ENCODE measurements at regions not wholly inside any gene's neighbourhood (a gene's known extent, or its start where the extent isn't known, plus 50 kb on each side); places are given as distances from the start of the nearest gene placed in this dataset.
"Not testable (repeated sequence)": the region's sequence is repeated elsewhere in the genome, so short reads cannot be mapped to it uniquely, and the experiment has no call there.

- not testable (repeated sequence) for H3K27me3 ChIP-seq (ENCODE audit: low read depth, low read length); H3K4me3 ChIP-seq (ENCODE audit: low read depth in 1 of 2, low read length in 2 of 2); H3K36me3 ChIP-seq (ENCODE audit: control insufficient read depth in 1 of 2, insufficient read depth in 2 of 2, low read length in 2 of 2); H3K9me3 ChIP-seq (ENCODE audit: control insufficient read depth in 1 of 2, low read length in 2 of 2); H3K27ac ChIP-seq (ENCODE audit: low read length); H3K4me1 ChIP-seq (ENCODE audit: control insufficient read depth in 1 of 2, insufficient read depth in 2 of 2, low read length in 2 of 2)
These were observed 112.5 kb upstream of the WSB1 start for GRCh38 chr17:27181379-27181925.

GRCh38 chr17:27181935-27182334 is 112.0 kb upstream of the WSB1 start:
- Histone ChIP-seq H3K4me3 (ENCODE audit: low read depth in 1 of 2, low read length in 2 of 2) (no peak overlapping the region), H3K9me3 (ENCODE audit: control insufficient read depth in 1 of 2, low read length in 2 of 2) (peaks cover 0 to 2% of the 10 kb centered on the region in 2 donors), H3K36me3 (ENCODE audit: control insufficient read depth in 1 of 2, insufficient read depth in 2 of 2, low read length in 2 of 2) (no peaks in the 10 kb centered on the region), H3K27me3 (ENCODE audit: low read depth, low read length) (no peaks in the 10 kb centered on the region), H3K27ac (ENCODE audit: low read length) (no peak overlapping the region), H3K4me1 (ENCODE audit: control insufficient read depth in 1 of 2, insufficient read depth in 2 of 2, low read length in 2 of 2) (no peaks in the 10 kb centered on the region)

DNA sequence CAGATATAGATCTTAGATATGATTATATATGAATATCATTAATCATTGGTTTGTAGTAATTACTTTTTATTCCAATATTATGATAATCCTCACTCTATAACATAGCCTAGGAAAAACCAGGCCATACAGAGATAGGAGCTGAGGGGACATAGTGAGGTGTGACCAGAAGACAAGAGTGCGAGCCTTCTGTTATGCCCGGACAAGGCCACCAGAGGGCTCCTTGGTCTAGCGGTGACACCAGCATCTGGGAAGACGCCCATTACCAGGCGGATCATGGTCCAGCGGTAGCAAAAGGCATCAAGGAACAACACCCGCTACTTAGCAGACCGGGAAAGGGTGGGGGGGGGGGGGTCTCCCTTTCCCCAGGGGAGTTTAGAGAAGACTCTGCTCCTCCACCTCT is 96.4 kb upstream of the WSB1 start:
- H3K9me3 ChIP-seq (ENCODE audit: control insufficient read depth in 1 of 2, low read length in 2 of 2); H3K27ac ChIP-seq (ENCODE audit: low read length); H3K4me3 ChIP-seq (ENCODE audit: low read depth in 1 of 2, low read length in 2 of 2); H3K4me1 ChIP-seq (ENCODE audit: control insufficient read depth in 1 of 2, insufficient read depth in 2 of 2, low read length in 2 of 2); H3K27me3 ChIP-seq (ENCODE audit: low read depth, low read length); H3K36me3 ChIP-seq (ENCODE audit: control insufficient read depth in 1 of 2, insufficient read depth in 2 of 2, low read length in 2 of 2): not testable (repeated sequence)

- H3K4me3 ChIP-seq (ENCODE audit: low read depth in 1 of 2, low read length in 2 of 2) = no peak overlapping the region
These were observed 94.0 kb upstream of the WSB1 start for GRCh38 chr17:27199948-27200347.

GRCh38 chr17:27200476-27200875 is 93.4 kb upstream of the WSB1 start:
- Histone ChIP-seq H3K27me3 (ENCODE audit: low read depth, low read length) (no peaks in the 10 kb centered on the region), H3K27ac (ENCODE audit: low read length) (no peak overlapping the region), H3K4me3 (ENCODE audit: low read depth in 1 of 2, low read length in 2 of 2) (no peak overlapping the region), H3K36me3 (ENCODE audit: control insufficient read depth in 1 of 2, insufficient read depth in 2 of 2, low read length in 2 of 2) (no peaks in the 10 kb centered on the region), H3K9me3 (ENCODE audit: control insufficient read depth in 1 of 2, low read length in 2 of 2) (no peaks in the 10 kb centered on the region), H3K4me1 (ENCODE audit: control insufficient read depth in 1 of 2, insufficient read depth in 2 of 2, low read length in 2 of 2) (no peaks in the 10 kb centered on the region)

More at GRCh38 chr17:27199948-27200347, 94.0 kb upstream of the WSB1 start:
- H3K27me3 ChIP-seq (ENCODE audit: low read depth, low read length) = no peaks in the 10 kb centered on the region
- no peak overlapping the region for H3K27ac ChIP-seq (ENCODE audit: low read length)
- no peaks in the 10 kb centered on the region for H3K4me1 ChIP-seq (ENCODE audit: control insufficient read depth in 1 of 2, insufficient read depth in 2 of 2, low read length in 2 of 2)
- no peaks in the 10 kb centered on the region for H3K9me3 ChIP-seq (ENCODE audit: control insufficient read depth in 1 of 2, low read length in 2 of 2)
- no peaks in the 10 kb centered on the region for H3K36me3 ChIP-seq (ENCODE audit: control insufficient read depth in 1 of 2, insufficient read depth in 2 of 2, low read length in 2 of 2)

DNA sequence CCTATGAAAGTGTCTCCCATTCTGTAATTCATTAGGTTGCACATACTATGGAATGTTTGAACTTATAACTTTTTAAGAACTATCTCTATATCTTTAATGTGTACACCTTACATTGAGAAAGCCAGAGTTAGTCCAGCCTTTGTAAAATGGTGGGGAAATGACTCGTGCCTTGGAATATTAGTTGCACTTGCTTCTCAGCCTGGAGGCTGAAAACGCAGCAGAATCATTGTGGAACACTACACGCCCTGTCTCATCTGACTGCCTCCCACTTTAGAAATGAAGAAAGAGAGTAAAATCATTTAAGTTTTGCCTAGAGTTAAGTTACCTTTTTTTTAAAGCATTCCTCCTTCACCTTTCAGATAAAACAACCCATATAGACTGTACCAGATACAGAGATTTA is 90.7 kb upstream of the WSB1 start:
- no peaks in the 10 kb centered on the region for H3K36me3 ChIP-seq (ENCODE audit: control insufficient read depth in 1 of 2, insufficient read depth in 2 of 2, low read length in 2 of 2)
- no peaks in the 10 kb centered on the region for H3K27me3 ChIP-seq (ENCODE audit: low read depth, low read length)
- H3K4me1 ChIP-seq (ENCODE audit: control insufficient read depth in 1 of 2, insufficient read depth in 2 of 2, low read length in 2 of 2) = no peaks in the 10 kb centered on the region
- H3K9me3 ChIP-seq (ENCODE audit: control insufficient read depth in 1 of 2, low read length in 2 of 2) = no peaks in the 10 kb centered on the region
- no peak overlapping the region for H3K4me3 ChIP-seq (ENCODE audit: low read depth in 1 of 2, low read length in 2 of 2)
- H3K27ac ChIP-seq (ENCODE audit: low read length) = no peak overlapping the region

DNA sequence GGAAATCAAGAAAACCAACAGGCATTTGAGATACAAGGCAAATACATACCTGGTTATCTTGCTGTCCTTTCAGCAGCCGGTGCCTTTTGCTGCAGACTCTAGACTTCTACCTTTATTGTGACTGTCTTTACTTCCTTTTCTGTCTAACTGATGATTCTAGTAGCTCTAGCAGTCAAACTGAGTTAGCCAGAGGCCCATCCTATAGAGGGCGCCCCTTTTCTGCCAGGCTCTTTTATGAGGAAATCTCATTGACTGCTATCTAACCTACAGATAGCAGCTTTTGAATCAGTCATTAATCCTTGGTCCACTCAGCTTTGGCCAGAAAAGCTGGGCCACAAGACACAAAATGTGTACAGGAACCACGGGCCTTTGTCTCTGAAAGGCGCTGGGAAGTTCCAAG is 87.5 kb upstream of the WSB1 start:
- Histone ChIP-seq H3K27ac (ENCODE audit: low read length) (no peak overlapping the region), H3K4me3 (ENCODE audit: low read depth in 1 of 2, low read length in 2 of 2) (no peak overlapping the region), H3K4me1 (ENCODE audit: control insufficient read depth in 1 of 2, insufficient read depth in 2 of 2, low read length in 2 of 2) (no peaks in the 10 kb centered on the region), H3K9me3 (ENCODE audit: control insufficient read depth in 1 of 2, low read length in 2 of 2) (no peaks in the 10 kb centered on the region), H3K36me3 (ENCODE audit: control insufficient read depth in 1 of 2, insufficient read depth in 2 of 2, low read length in 2 of 2) (no peaks in the 10 kb centered on the region), H3K27me3 (ENCODE audit: low read depth, low read length) (no peaks in the 10 kb centered on the region)

- Histone ChIP-seq H3K36me3 (ENCODE audit: control insufficient read depth in 1 of 2, insufficient read depth in 2 of 2, low read length in 2 of 2) (no peaks in the 10 kb centered on the region), H3K9me3 (ENCODE audit: control insufficient read depth in 1 of 2, low read length in 2 of 2) (no peaks in the 10 kb centered on the region), H3K4me1 (ENCODE audit: control insufficient read depth in 1 of 2, insufficient read depth in 2 of 2, low read length in 2 of 2) (no peaks in the 10 kb centered on the region), H3K4me3 (ENCODE audit: low read depth in 1 of 2, low read length in 2 of 2) (no peak overlapping the region), H3K27me3 (ENCODE audit: low read depth, low read length) (no peaks in the 10 kb centered on the region), H3K27ac (ENCODE audit: low read length) (no peak overlapping the region)
These were observed 86.8 kb upstream of the WSB1 start for GRCh38 chr17:27207073-27207513.

GRCh38 chr17:27208370-27208769 is 85.5 kb upstream of the WSB1 start:
- not testable (repeated sequence) for H3K9me3 ChIP-seq (ENCODE audit: control insufficient read depth in 1 of 2, low read length in 2 of 2); H3K4me3 ChIP-seq (ENCODE audit: low read depth in 1 of 2, low read length in 2 of 2); H3K36me3 ChIP-seq (ENCODE audit: control insufficient read depth in 1 of 2, insufficient read depth in 2 of 2, low read length in 2 of 2); H3K27ac ChIP-seq (ENCODE audit: low read length); H3K4me1 ChIP-seq (ENCODE audit: control insufficient read depth in 1 of 2, insufficient read depth in 2 of 2, low read length in 2 of 2); H3K27me3 ChIP-seq (ENCODE audit: low read depth, low read length)

GRCh38 chr17:27209316-27209715 is 84.6 kb upstream of the WSB1 start:
- H3K4me1 ChIP-seq (ENCODE audit: control insufficient read depth in 1 of 2, insufficient read depth in 2 of 2, low read length in 2 of 2) = no peaks in the 10 kb centered on the region
- H3K4me3 ChIP-seq (ENCODE audit: low read depth in 1 of 2, low read length in 2 of 2) = no peak overlapping the region
- H3K9me3 ChIP-seq (ENCODE audit: control insufficient read depth in 1 of 2, low read length in 2 of 2) = no peaks in the 10 kb centered on the region
- no peaks in the 10 kb centered on the region for H3K27me3 ChIP-seq (ENCODE audit: low read depth, low read length)
- no peak overlapping the region for H3K27ac ChIP-seq (ENCODE audit: low read length)
- H3K36me3 ChIP-seq (ENCODE audit: control insufficient read depth in 1 of 2, insufficient read depth in 2 of 2, low read length in 2 of 2) = no peaks in the 10 kb centered on the region

GRCh38 chr17:27210809-27211208 is 83.1 kb upstream of the WSB1 start:
- not testable (repeated sequence) for H3K27me3 ChIP-seq (ENCODE audit: low read depth, low read length); H3K4me3 ChIP-seq (ENCODE audit: low read depth in 1 of 2, low read length in 2 of 2); H3K4me1 ChIP-seq (ENCODE audit: control insufficient read depth in 1 of 2, insufficient read depth in 2 of 2, low read length in 2 of 2); H3K36me3 ChIP-seq (ENCODE audit: control insufficient read depth in 1 of 2, insufficient read depth in 2 of 2, low read length in 2 of 2); H3K9me3 ChIP-seq (ENCODE audit: control insufficient read depth in 1 of 2, low read length in 2 of 2); H3K27ac ChIP-seq (ENCODE audit: low read length)

DNA sequence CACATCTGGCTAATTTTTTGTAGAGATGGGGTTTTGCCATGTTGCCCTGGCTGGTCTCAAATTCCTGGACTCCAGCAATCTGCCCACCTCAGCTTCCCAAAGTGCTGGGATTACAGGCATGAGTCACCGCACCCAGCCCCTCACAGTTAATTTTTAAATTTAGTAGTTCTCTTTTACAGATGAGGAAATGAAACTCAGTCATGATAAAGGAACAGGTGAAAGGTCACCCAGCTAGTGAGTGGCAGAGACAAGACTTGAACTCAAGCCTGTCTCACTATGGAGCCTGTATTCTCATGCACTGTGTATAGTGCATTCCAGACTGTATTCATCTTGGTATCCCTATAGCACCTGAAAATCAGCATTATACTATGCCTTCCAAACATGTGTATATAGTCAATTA is 77.1 kb upstream of the WSB1 start:
- Histone ChIP-seq H3K9me3 (ENCODE audit: control insufficient read depth in 1 of 2, low read length in 2 of 2) (peaks cover 0 to 2% of the 10 kb centered on the region in 2 donors), H3K4me1 (ENCODE audit: control insufficient read depth in 1 of 2, insufficient read depth in 2 of 2, low read length in 2 of 2) (no peaks in the 10 kb centered on the region), H3K36me3 (ENCODE audit: control insufficient read depth in 1 of 2, insufficient read depth in 2 of 2, low read length in 2 of 2) (no peaks in the 10 kb centered on the region), H3K27me3 (ENCODE audit: low read depth, low read length) (no peaks in the 10 kb centered on the region), H3K4me3 (ENCODE audit: low read depth in 1 of 2, low read length in 2 of 2) (no peak overlapping the region), H3K27ac (ENCODE audit: low read length) (no peak overlapping the region)
